ENCODE measurements at regions not wholly inside any gene's neighbourhood (a gene's known extent, or its start where the extent isn't known, plus 50 kb on each side); places are given as distances from the start of the nearest gene placed in this dataset.
"Not testable (repeated sequence)": the region's sequence is repeated elsewhere in the genome, so short reads cannot be mapped to it uniquely, and the experiment has no call there.

GRCh38 chr3:193917158-193917557 lies 218.8 kb upstream of the HES1 start:
- no peak for DNase-seq (ENCODE audit: low spot score in 2 of 2)
- Histone ChIP-seq H3K27ac (no peak overlapping the region), H3K9me3 (no peaks in the 10 kb centered on the region), H3K4me3 (no peak overlapping the region), H3K4me1 (no peaks in the 10 kb centered on the region), H3K36me3 (no peaks in the 10 kb centered on the region), H3K27me3 (no peaks in the 10 kb centered on the region)
- TF ChIP-seq CTCF (IDR thresholded peaks at IDR 0.05) (no peak), POLR2AphosphoS5 (IDR thresholded peaks at IDR 0.05) (no peak), POLR2A (IDR thresholded peaks at IDR 0.05) (no peak)
- intact Hi-C loops (cut with DNase I; ENCODE audit: low total_unique reads), result no loop called here

GRCh38 chr3:193921465-193921864 lies 214.5 kb upstream of the HES1 start:
- no peak overlapping the region for H3K4me3 ChIP-seq
- peak overlapping the region; percentile 15 to 20 for H3K27ac ChIP-seq
- DNase-seq (ENCODE audit: low spot score in 2 of 2), result no peak
- TF ChIP-seq POLR2A (IDR thresholded peaks at IDR 0.05) (no peak), CTCF (IDR thresholded peaks at IDR 0.05) (no peak), POLR2AphosphoS5 (IDR thresholded peaks at IDR 0.05) (no peak)
- H3K4me1 ChIP-seq, result no peaks in the 10 kb centered on the region
- no peaks in the 10 kb centered on the region for H3K27me3 ChIP-seq
- no peaks in the 10 kb centered on the region for H3K36me3 ChIP-seq
- intact Hi-C loops (cut with DNase I; ENCODE audit: low total_unique reads), result no loop called here
- peaks cover 11% of the 10 kb centered on the region in 2 donors for H3K9me3 ChIP-seq

GRCh38 chr3:193922034-193922774 lies 213.7 kb upstream of the HES1 start:
- Histone ChIP-seq H3K27me3 (no peaks in the 10 kb centered on the region), H3K4me3 (no peak overlapping the region), H3K4me1 (no peaks in the 10 kb centered on the region), H3K36me3 (no peaks in the 10 kb centered on the region), H3K9me3 (peaks cover 11% of the 10 kb centered on the region in 2 donors), H3K27ac (peak overlapping the region; percentile 20 to 52)
- DNase-seq (ENCODE audit: low spot score in 2 of 2), result no peak
- no peak for TF ChIP-seq POLR2A (IDR thresholded peaks at IDR 0.05)
- no peak for TF ChIP-seq POLR2AphosphoS5 (IDR thresholded peaks at IDR 0.05)
- TF ChIP-seq CTCF (IDR thresholded peaks at IDR 0.05), result no peak
- intact Hi-C loops (cut with DNase I; ENCODE audit: low total_unique reads), result no loop called here

GRCh38 chr3:193923958-193924357 lies 212.0 kb upstream of the HES1 start:
- H3K9me3 ChIP-seq, result peaks cover 11% of the 10 kb centered on the region in 2 donors
- intact Hi-C loops (cut with DNase I; ENCODE audit: low total_unique reads); H3K27ac ChIP-seq; H3K4me1 ChIP-seq; H3K36me3 ChIP-seq; H3K4me3 ChIP-seq; H3K27me3 ChIP-seq; DNase-seq (ENCODE audit: low spot score in 2 of 2): not testable (repeated sequence)

GRCh38 chr3:193926071-193926470 lies 209.9 kb upstream of the HES1 start:
- DNase-seq (ENCODE audit: low spot score in 2 of 2); intact Hi-C loops (cut with DNase I; ENCODE audit: low total_unique reads); H3K36me3 ChIP-seq; H3K27me3 ChIP-seq; H3K4me3 ChIP-seq; H3K4me1 ChIP-seq; H3K27ac ChIP-seq: not testable (repeated sequence)
- peaks cover 11% of the 10 kb centered on the region in 2 donors for H3K9me3 ChIP-seq

GRCh38 chr3:193927413-193928206 lies 208.3 kb upstream of the HES1 start:
- H3K4me3 ChIP-seq; DNase-seq (ENCODE audit: low spot score in 2 of 2); H3K27me3 ChIP-seq; H3K36me3 ChIP-seq; H3K4me1 ChIP-seq; intact Hi-C loops (cut with DNase I; ENCODE audit: low total_unique reads); H3K27ac ChIP-seq: not testable (repeated sequence)
- peaks cover 11% of the 10 kb centered on the region in 2 donors for H3K9me3 ChIP-seq
